B cell (primary cell): ENCODE measurements at regions not wholly inside any gene's neighbourhood (a gene's known extent, or its start where the extent isn't known, plus 50 kb on each side); places are given as distances from the start of the nearest gene placed in this dataset.

Source experiments
- ATAC-seq: fragments of 200-7000 bp; cut with Tn5 transposase; one replicate; pipeline ENCODE4 v1.10.0; 2021; ENCODE audit warnings: low read depth, mild to moderate bottlenecking, moderate number of reproducible peaks, moderate library complexity
- CTCF ChIA-PET: fragments of 350-600 bp; sonication (Branson Sonifier 250); formaldehyde crosslinking; loops from one replicate; lab custom pipeline; 2021; ENCODE audit warnings: antibody characterized with exemption, inconsistent platforms; lab: Charles Lee
- POLR2A ChIA-PET: fragments of 350-600 bp; sonication (Branson Sonifier 250); formaldehyde crosslinking; loops from one replicate; lab custom pipeline; 2021; ENCODE audit warnings: antibody characterized with exemption; lab: Charles Lee
- DNase-seq: peaks from one replicate; pipeline ENCODE4 v3.0.0; 2013
- H2AFZ ChIP-seq: 2 replicates; pipeline ENCODE4 v1.6.1; 2012; ENCODE audit warnings: mild to moderate bottlenecking, low read depth, low read length; ENCODE audit not compliant: insufficient read depth, poor library complexity, severe bottlenecking
- H3K27ac ChIP-seq, 2 donors: 1 replicate in 1 of 2; 2 replicates in 1 of 2; pipeline ENCODE4 v1.5.1; 2012 to 2013; ENCODE audit warnings: low read length in 2 of 2, mild to moderate bottlenecking in 2 of 2, moderate library complexity in 1 of 2
- H3K27me3 ChIP-seq, 4 experiments: fragments of 200-600 bp in 1 of 4; sonication (generic) in 1 of 4; replicated peaks in 1 of 4; 1 replicate in 2 of 4; 2 replicates in 2 of 4; pipeline versions ENCODE4 v1.6.1 to v1.7.0; 2013 to 2016; ENCODE audit warnings: low read length in 3 of 4, mild to moderate bottlenecking in 2 of 4, mixed read lengths in 1 of 4, moderate library complexity in 1 of 4; ENCODE audit not compliant: insufficient read depth in 4 of 4, control insufficient read depth in 3 of 4; ENCODE audit errors: control extremely low read depth in 1 of 4
- H3K36me3 ChIP-seq, 2 experiments: replicated peaks in 1 of 2; 1 replicate in 1 of 2; 2 replicates in 1 of 2; pipeline versions ENCODE4 v1.6.1 to v1.7.1; 2013; ENCODE audit warnings: low read length in 1 of 2; ENCODE audit not compliant: insufficient read depth in 2 of 2, control insufficient read depth in 1 of 2; ENCODE audit errors: control extremely low read depth in 1 of 2, extremely low read depth in 1 of 2
- H3K4me1 ChIP-seq, 2 donors: fragments of 200-600 bp in 1 of 2; sonication (generic) in 1 of 2; 1 replicate in 1 of 2; 2 replicates in 1 of 2; pipeline versions ENCODE4 v1.5.1 to v1.6.1; 2013 to 2017; ENCODE audit warnings: low read length in 2 of 2; ENCODE audit not compliant: control insufficient read depth in 2 of 2, insufficient read depth in 2 of 2
- H3K4me2 ChIP-seq: replicated peaks from 2 replicates; pipeline ENCODE3; 2012; ENCODE audit warnings: mild to moderate bottlenecking, low read depth, low read length; ENCODE audit not compliant: poor library complexity, severe bottlenecking
- H3K4me3 ChIP-seq, 5 experiments: fragments of 200-600 bp in 1 of 5; sonication (generic) in 1 of 5; 1 replicate in 3 of 5; 2 replicates in 2 of 5; pipeline versions ENCODE4 v1.5.1 to v1.7.0; 2011 to 2016; ENCODE audit warnings: low read length in 4 of 5, mild to moderate bottlenecking in 4 of 5, low read depth in 2 of 5, control low read depth in 1 of 5, moderate library complexity in 1 of 5; ENCODE audit not compliant: insufficient read depth in 1 of 5; ENCODE audit errors: control extremely low read depth in 1 of 5, extremely low read depth in 1 of 5
- H3K79me2 ChIP-seq: fragments of 200-600 bp; sonication (generic); one replicate; pipeline ENCODE4 v1.6.0; 2016; ENCODE audit warnings: low read length; ENCODE audit not compliant: control insufficient read depth, insufficient read depth
- H3K9ac ChIP-seq: fragments of 200-600 bp; sonication (generic); 2 replicates; pipeline ENCODE4 v1.6.1; 2017; ENCODE audit warnings: mild to moderate bottlenecking, low read length, moderate library complexity
- H3K9me3 ChIP-seq, 3 donors: one replicate each; pipeline versions ENCODE4 v1.6.1 to v1.7.1; 2013; ENCODE audit warnings: low read length in 2 of 3; ENCODE audit not compliant: control insufficient read depth in 2 of 3, insufficient read depth in 1 of 3; ENCODE audit errors: control extremely low read depth in 1 of 3
- H4K20me1 ChIP-seq: 2 replicates; pipeline ENCODE4 v1.6.0; 2012; ENCODE audit warnings: mild to moderate bottlenecking, low read length; ENCODE audit not compliant: insufficient read depth, control insufficient read depth, poor library complexity, severe bottlenecking
- H3K27ac Mint-ChIP-seq: one replicate; pipeline ENCODE4 v1.8.0; 2021; ENCODE audit warnings: mixed read lengths
- H3K27me3 Mint-ChIP-seq: one replicate; pipeline ENCODE4 v1.8.0; 2021; ENCODE audit warnings: mixed read lengths
- H3K4me1 Mint-ChIP-seq: one replicate; pipeline ENCODE4 v1.8.0; 2021; ENCODE audit warnings: mixed read lengths
- H3K4me3 Mint-ChIP-seq: one replicate; pipeline ENCODE4 v1.8.0; 2021; ENCODE audit warnings: mixed read lengths
- H3K9me3 Mint-ChIP-seq: one replicate; pipeline ENCODE4 v1.8.0; 2022; ENCODE audit warnings: mixed read lengths; ENCODE audit not compliant: insufficient read depth
- CTCF ChIP-seq: fragments of 200-600 bp; IDR thresholded peaks from one replicate; pipeline ENCODE4 v1.8.0; 2022; ENCODE audit warnings: antibody characterized with exemption, mild to moderate bottlenecking
- EZH2 ChIP-seq: IDR thresholded peaks from 2 replicates; pipeline ENCODE4 v1.6.1; 2012; ENCODE audit warnings: borderline replicate concordance, low read depth, mild to moderate bottlenecking, moderate library complexity, low read length; ENCODE audit not compliant: insufficient read depth, poor library complexity, severe bottlenecking
- WGBS: methylation state at CpG from one replicate; pipeline ENCODE4 v1.1.5; 2013; ENCODE audit warnings: missing lambda C conversion rate; ENCODE audit not compliant: insufficient coverage; 5-methylcytosine and 5-hydroxymethylcytosine counted together
- intact Hi-C: fragments of 100-400 bp; cut with micrococcal nuclease; formaldehyde crosslinking; loops from one replicate; pipeline ENCODE4 v1.10.0; 2022

GRCh38 chr2:239828192-239828972, 196.8 kb downstream of the NDUFA10 start:
- Histone ChIP-seq H2AFZ (no peak overlapping the region), H3K79me2 (no peaks in the 10 kb centered on the region), H3K9me3 (no peaks in the 10 kb centered on the region), H3K27ac (no peak overlapping the region), H4K20me1 (no peaks in the 10 kb centered on the region), H3K4me3 (no peak overlapping the region), H3K4me2 (no peak overlapping the region), H3K36me3 (no peaks in the 10 kb centered on the region), H3K4me1 (no peaks in the 10 kb centered on the region), H3K27me3 (no peaks in the 10 kb centered on the region), H3K9ac (no peak overlapping the region)
- no peak overlapping the region for H3K4me3 Mint-ChIP-seq
- no peaks in the 10 kb centered on the region for H3K9me3 Mint-ChIP-seq
- TF ChIP-seq CTCF: no peak
- TF ChIP-seq EZH2: no peak
- ChIA-PET POLR2A (no interaction called here), CTCF (no interaction called here)
- ATAC-seq (no peak), DNase-seq (no peak)
- H3K27ac Mint-ChIP-seq: no peak overlapping the region
- H3K4me1 Mint-ChIP-seq: no peaks in the 10 kb centered on the region
- peaks cover 7% of the 10 kb centered on the region for H3K27me3 Mint-ChIP-seq
- intact Hi-C loops: no loop called here
- WGBS: 82% methylated on average over 13 of the region's 20 CpGs

- DNase-seq: no peak
- TF ChIP-seq CTCF (no peak), EZH2 (no peak)
- WGBS: 90% methylated on average over 5 of the region's 11 CpGs
- Histone ChIP-seq H3K4me2 (no peak overlapping the region), H3K36me3 (no peaks in the 10 kb centered on the region), H3K9me3 (no peaks in the 10 kb centered on the region), H3K27ac (no peak overlapping the region), H3K9ac (no peak overlapping the region), H3K4me3 (no peak overlapping the region), H2AFZ (no peak overlapping the region), H3K27me3 (no peaks in the 10 kb centered on the region), H3K79me2 (no peaks in the 10 kb centered on the region), H3K4me1 (no peaks in the 10 kb centered on the region), H4K20me1 (no peaks in the 10 kb centered on the region)
- ATAC-seq: no peak
- intact Hi-C loops: no loop called here
- Mint-ChIP-seq H3K4me1 (no peaks in the 10 kb centered on the region), H3K9me3 (no peaks in the 10 kb centered on the region), H3K4me3 (no peak overlapping the region), H3K27ac (no peak overlapping the region), H3K27me3 (peaks cover 11% of the 10 kb centered on the region)
- ChIA-PET CTCF (no interaction called here), POLR2A (no interaction called here)
These were observed 197.6 kb downstream of the NDUFA10 start for GRCh38 chr2:239827523-239827890.
